ENCODE measurements at regions not wholly inside any gene's neighbourhood (a gene's known extent, or its start where the extent isn't known, plus 50 kb on each side); places are given as distances from the start of the nearest gene placed in this dataset.

DNA sequence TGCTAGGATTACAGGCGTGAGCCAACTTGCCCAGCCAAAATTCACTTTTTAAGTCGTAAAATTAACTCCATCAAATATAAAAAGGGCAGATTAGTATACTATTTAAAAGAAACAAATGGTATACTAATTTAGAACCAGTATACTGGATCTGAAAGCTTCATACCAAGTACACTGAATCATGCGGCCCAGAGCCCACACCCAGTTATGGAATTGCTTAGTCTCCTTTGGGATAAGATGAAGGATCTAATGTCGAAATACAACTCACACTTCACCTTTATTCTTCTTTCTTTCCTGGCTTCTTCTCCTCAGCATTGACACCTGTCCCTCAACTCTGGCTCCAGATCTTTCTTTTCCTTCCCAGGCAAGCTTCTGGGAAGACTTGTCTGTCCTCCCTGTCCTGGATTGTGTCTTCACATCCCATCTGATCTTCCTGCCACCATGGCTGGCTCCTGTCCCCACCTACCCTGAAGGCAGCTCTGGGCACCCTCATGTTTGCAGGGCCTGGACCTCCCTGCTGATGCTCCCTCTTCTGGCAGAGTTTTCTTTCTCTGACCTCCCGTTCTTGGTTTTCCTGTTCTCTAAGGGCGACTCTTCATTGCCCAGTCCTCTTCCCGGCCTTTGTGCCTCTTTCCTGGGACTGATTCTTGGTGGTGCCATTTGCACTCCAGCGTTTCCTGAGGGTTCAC, 57.8 kb upstream of the CTBP2 start:
- no peak for TF ChIP-seq POLR2A (IDR thresholded peaks at IDR 0.05)
- TF ChIP-seq, protein P1, sequence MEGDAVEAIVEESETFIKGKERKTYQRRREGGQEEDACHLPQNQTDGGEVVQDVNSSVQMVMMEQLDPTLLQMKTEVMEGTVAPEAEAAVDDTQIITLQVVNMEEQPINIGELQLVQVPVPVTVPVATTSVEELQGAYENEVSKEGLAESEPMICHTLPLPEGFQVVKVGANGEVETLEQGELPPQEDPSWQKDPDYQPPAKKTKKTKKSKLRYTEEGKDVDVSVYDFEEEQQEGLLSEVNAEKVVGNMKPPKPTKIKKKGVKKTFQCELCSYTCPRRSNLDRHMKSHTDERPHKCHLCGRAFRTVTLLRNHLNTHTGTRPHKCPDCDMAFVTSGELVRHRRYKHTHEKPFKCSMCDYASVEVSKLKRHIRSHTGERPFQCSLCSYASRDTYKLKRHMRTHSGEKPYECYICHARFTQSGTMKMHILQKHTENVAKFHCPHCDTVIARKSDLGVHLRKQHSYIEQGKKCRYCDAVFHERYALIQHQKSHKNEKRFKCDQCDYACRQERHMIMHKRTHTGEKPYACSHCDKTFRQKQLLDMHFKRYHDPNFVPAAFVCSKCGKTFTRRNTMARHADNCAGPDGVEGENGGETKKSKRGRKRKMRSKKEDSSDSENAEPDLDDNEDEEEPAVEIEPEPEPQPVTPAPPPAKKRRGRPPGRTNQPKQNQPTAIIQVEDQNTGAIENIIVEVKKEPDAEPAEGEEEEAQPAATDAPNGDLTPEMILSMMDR (IDR thresholded peaks at IDR 0.05), result no peak
- TF ChIP-seq EP300 (IDR thresholded peaks at IDR 0.05; ENCODE audit: low read depth), result no peak
- TF ChIP-seq POLR2AphosphoS5 (IDR thresholded peaks at IDR 0.05), result no peak
- no peak overlapping the region for H3K4me3 ChIP-seq
- H3K4me1 ChIP-seq, result peaks cover 0 to 5% (median 0%) of the 10 kb centered on the region in 4 donors
- H3K27me3 ChIP-seq, result no peaks in the 10 kb centered on the region
- DNase-seq, result no peak
- H3K9me3 ChIP-seq, result no peaks in the 10 kb centered on the region
- H3K36me3 ChIP-seq, result no peaks in the 10 kb centered on the region
- no peak overlapping the region for H3K27ac ChIP-seq
- 70 to 73% methylated on average over 3 to 8 of the region's 8 CpGs for WGBS, 2 donors (ENCODE audit: low coverage in 1 of 2)
- in situ Hi-C loops (cut with MboI; ENCODE audit: low pct_ligation_motif_present in 1 of 4, low pct_unique_long_range_greater_than_20kb in 1 of 4, low sequenced_read_pairs in 3 of 4) (no loop called here), intact Hi-C loops (cut with DNase I; ENCODE audit: low total_unique reads) (no loop called here)

DNA sequence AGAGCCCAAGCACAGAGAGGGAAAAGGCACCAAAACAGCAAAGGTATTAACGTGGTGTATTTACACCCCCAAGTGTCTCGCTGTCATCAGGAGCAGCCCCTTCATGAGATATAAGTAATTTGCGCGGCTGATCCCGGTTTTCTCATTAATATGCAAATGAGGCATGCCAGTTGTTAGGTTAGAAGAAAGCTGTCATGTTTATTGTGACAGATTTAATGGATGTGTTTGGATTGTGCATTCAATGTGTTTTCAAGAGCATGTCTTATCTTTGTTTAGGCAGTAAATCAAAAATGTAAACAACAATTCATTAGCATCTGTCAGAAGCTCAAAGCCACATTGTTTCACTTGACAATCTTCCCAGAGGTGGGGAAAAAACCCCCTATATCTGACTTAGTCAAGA, 56.5 kb upstream of the CTBP2 start:
- 79 to 90% methylated on average over 3 to 5 of the region's 5 CpGs for WGBS, 2 donors (ENCODE audit: low coverage in 1 of 2)
- H3K27me3 ChIP-seq, result no peaks in the 10 kb centered on the region
- DNase-seq, result no peak
- in situ Hi-C loops (cut with MboI; ENCODE audit: low pct_ligation_motif_present in 1 of 4, low pct_unique_long_range_greater_than_20kb in 1 of 4, low sequenced_read_pairs in 3 of 4) (no loop called here), intact Hi-C loops (cut with DNase I; ENCODE audit: low total_unique reads) (no loop called here)
- no peaks in the 10 kb centered on the region for H3K36me3 ChIP-seq
- H3K9me3 ChIP-seq, result no peaks in the 10 kb centered on the region
- no peak for TF ChIP-seq POLR2AphosphoS5 (IDR thresholded peaks at IDR 0.05)
- TF ChIP-seq, protein P1 (IDR thresholded peaks at IDR 0.05), result no peak
- TF ChIP-seq POLR2A (IDR thresholded peaks at IDR 0.05), result no peak
- no peak for TF ChIP-seq EP300 (IDR thresholded peaks at IDR 0.05; ENCODE audit: low read depth)
- no peak overlapping the region for H3K27ac ChIP-seq
- peaks cover 0 to 5% (median 0%) of the 10 kb centered on the region in 4 donors for H3K4me1 ChIP-seq
- no peak overlapping the region for H3K4me3 ChIP-seq

DNA sequence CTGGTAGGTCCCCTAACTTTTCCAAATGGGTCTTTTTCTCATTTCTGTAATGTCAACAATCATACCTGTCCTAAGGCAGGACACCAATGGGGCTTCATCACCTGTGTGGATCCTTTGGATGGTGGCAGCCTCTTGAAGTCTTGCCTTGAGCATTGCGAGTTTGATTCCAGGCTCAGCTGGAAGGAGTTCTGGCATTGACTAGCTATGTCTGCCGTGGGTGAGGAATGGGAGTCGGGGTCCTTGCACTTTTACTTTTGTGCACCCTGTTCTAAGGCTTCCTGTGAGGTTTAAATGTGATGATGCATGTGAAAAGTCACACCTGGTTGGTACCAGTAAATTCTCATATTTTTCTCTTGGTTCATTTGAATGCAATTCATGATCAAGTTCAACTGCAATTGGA, 55.9 kb upstream of the CTBP2 start:
- in situ Hi-C loops (cut with MboI; ENCODE audit: low pct_ligation_motif_present in 1 of 4, low pct_unique_long_range_greater_than_20kb in 1 of 4, low sequenced_read_pairs in 3 of 4) (no loop called here), intact Hi-C loops (cut with DNase I; ENCODE audit: low total_unique reads) (no loop called here)
- H3K9me3 ChIP-seq, result no peaks in the 10 kb centered on the region
- WGBS, 2 donors (ENCODE audit: low coverage in 1 of 2), result 53 to 64% methylated on average over 2 to 3 of the region's 3 CpGs
- H3K27me3 ChIP-seq, result no peaks in the 10 kb centered on the region
- H3K27ac ChIP-seq, result no peak overlapping the region
- H3K36me3 ChIP-seq, result no peaks in the 10 kb centered on the region
- no peak overlapping the region for H3K4me3 ChIP-seq
- no peak for DNase-seq
- H3K4me1 ChIP-seq, result peaks cover 0 to 5% (median 0%) of the 10 kb centered on the region in 4 donors
- TF ChIP-seq, protein P1 (IDR thresholded peaks at IDR 0.05), result no peak
- TF ChIP-seq POLR2AphosphoS5 (IDR thresholded peaks at IDR 0.05), result no peak
- no peak for TF ChIP-seq EP300 (IDR thresholded peaks at IDR 0.05; ENCODE audit: low read depth)
- TF ChIP-seq POLR2A (IDR thresholded peaks at IDR 0.05), result no peak

DNA sequence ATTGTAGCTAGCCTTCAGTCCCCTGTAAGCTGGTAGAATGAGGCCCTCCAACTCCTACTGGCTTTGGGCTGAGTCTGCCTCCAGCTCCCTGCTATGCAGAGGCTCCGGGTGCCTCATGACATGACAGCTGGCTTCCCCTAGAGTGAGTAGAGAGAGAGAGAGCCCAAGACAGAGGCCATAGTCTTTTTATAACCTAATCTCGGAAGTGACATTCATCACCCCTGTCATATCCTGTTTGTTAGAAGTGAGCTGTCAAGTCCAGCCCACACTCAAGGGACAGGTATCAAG, 53.9 kb upstream of the CTBP2 start:
- in situ Hi-C loops (cut with MboI; ENCODE audit: low pct_ligation_motif_present in 1 of 4, low pct_unique_long_range_greater_than_20kb in 1 of 4, low sequenced_read_pairs in 3 of 4), result no loop called here

More for the DNA sequence above, 53.9 kb upstream of the CTBP2 start:
- no peak overlapping the region for H3K4me3 ChIP-seq
- H3K9me3 ChIP-seq, result no peaks in the 10 kb centered on the region
- TF ChIP-seq, protein P1 (IDR thresholded peaks at IDR 0.05), result no peak
- TF ChIP-seq EP300 (IDR thresholded peaks at IDR 0.05; ENCODE audit: low read depth) (no peak), POLR2A (IDR thresholded peaks at IDR 0.05) (no peak)
- peaks cover 0 to 5% (median 0%) of the 10 kb centered on the region in 4 donors for H3K4me1 ChIP-seq
- WGBS, 2 donors (ENCODE audit: low coverage in 1 of 2), result 43 to 69% methylated on average over 1 to 2 of the region's 2 CpGs
- no peaks in the 10 kb centered on the region for H3K36me3 ChIP-seq
- intact Hi-C loops (cut with DNase I; ENCODE audit: low total_unique reads), result loop anchor here (1.0 to 5.0 kb wide), 2 partner anchors 25 to 1823 kb away; no protein-coding TSS in a partner anchor
- H3K27me3 ChIP-seq, result no peaks in the 10 kb centered on the region
- H3K27ac ChIP-seq, result no peak overlapping the region
- no peak for DNase-seq
